HFFc6 (cell line): ENCODE measurements at regions not wholly inside any gene's neighbourhood (a gene's known extent, or its start where the extent isn't known, plus 50 kb on each side); places are given as distances from the start of the nearest gene placed in this dataset.

Experiments
- DNase-seq: peaks from one replicate; pipeline ENCODE4 v3.0.0-alpha.2; 2018
- H3K27ac Mint-ChIP-seq: 2 replicates; pipeline ENCODE4 v1.8.0; 2020; ENCODE audit warnings: mild to moderate bottlenecking, mixed read lengths
- H3K27me3 Mint-ChIP-seq: 2 replicates; pipeline ENCODE4 v1.8.0; 2021; ENCODE audit warnings: mild to moderate bottlenecking, moderate library complexity, mixed read lengths; ENCODE audit not compliant: insufficient read depth
- H3K36me3 Mint-ChIP-seq: 2 replicates; pipeline ENCODE4 v1.8.0; 2021; ENCODE audit warnings: low read depth, mixed read lengths
- H3K4me1 Mint-ChIP-seq: 2 replicates; pipeline ENCODE4 v1.8.0; 2020; ENCODE audit warnings: low read depth, mixed read lengths
- H3K4me3 Mint-ChIP-seq: 2 replicates; pipeline ENCODE4 v1.8.0; 2020; ENCODE audit warnings: mild to moderate bottlenecking, moderate library complexity, mixed read lengths
- H3K9me3 Mint-ChIP-seq: 2 replicates; pipeline ENCODE4 v1.8.0; 2020; ENCODE audit warnings: mild to moderate bottlenecking, mixed read lengths
- CTCF ChIP-seq: fragments of 200-600 bp; sonication (generic); IDR thresholded peaks from 2 replicates; pipeline ENCODE4 v1.5.0; 2021; ENCODE audit warnings: antibody characterized with exemption, mild to moderate bottlenecking

GRCh38 chr3:6622260-6622659 lies 238.7 kb upstream of the GRM7 start:
- H3K27me3 Mint-ChIP-seq = no peaks in the 10 kb centered on the region
- H3K9me3 Mint-ChIP-seq = peaks cover 32% of the 10 kb centered on the region
- TF ChIP-seq CTCF = no peak
- no peak overlapping the region for H3K4me3 Mint-ChIP-seq
- DNase-seq = no peak
- no peaks in the 10 kb centered on the region for H3K36me3 Mint-ChIP-seq
- H3K27ac Mint-ChIP-seq = no peak overlapping the region
- no peaks in the 10 kb centered on the region for H3K4me1 Mint-ChIP-seq

- no peak for TF ChIP-seq CTCF
- no peak for DNase-seq
- H3K4me3 Mint-ChIP-seq = no peak overlapping the region
- H3K4me1 Mint-ChIP-seq = no peaks in the 10 kb centered on the region
- H3K36me3 Mint-ChIP-seq = no peaks in the 10 kb centered on the region
- H3K27ac Mint-ChIP-seq = no peak overlapping the region
- no peaks in the 10 kb centered on the region for H3K27me3 Mint-ChIP-seq
- peaks cover 30% of the 10 kb centered on the region for H3K9me3 Mint-ChIP-seq
Measured at GRCh38 chr3:6622712-6623111, 238.2 kb upstream of the GRM7 start.

- peaks cover 33% of the 10 kb centered on the region for H3K9me3 Mint-ChIP-seq
- no peak overlapping the region for H3K27ac Mint-ChIP-seq
- H3K36me3 Mint-ChIP-seq = no peaks in the 10 kb centered on the region
- no peaks in the 10 kb centered on the region for H3K4me1 Mint-ChIP-seq
- H3K27me3 Mint-ChIP-seq = no peaks in the 10 kb centered on the region
- no peak overlapping the region for H3K4me3 Mint-ChIP-seq
- no peak for TF ChIP-seq CTCF
- no peak for DNase-seq
Measured at GRCh38 chr3:6631376-6631775, 229.5 kb upstream of the GRM7 start.

GRCh38 chr3:6640907-6641306 lies 220.0 kb upstream of the GRM7 start:
- no peaks in the 10 kb centered on the region; the same call in 1 of the 2 replicates for H3K27me3 Mint-ChIP-seq
- H3K4me3 Mint-ChIP-seq = no peak overlapping the region
- H3K27ac Mint-ChIP-seq = no peak overlapping the region
- no peaks in the 10 kb centered on the region for H3K4me1 Mint-ChIP-seq
- H3K36me3 Mint-ChIP-seq = no peaks in the 10 kb centered on the region; the same call in 1 of the 2 replicates
- TF ChIP-seq CTCF = no peak
- peaks cover 37% of the 10 kb centered on the region for H3K9me3 Mint-ChIP-seq
- DNase-seq = no peak

GRCh38 chr3:6644070-6644929 lies 216.6 kb upstream of the GRM7 start:
- H3K4me1 Mint-ChIP-seq = no peaks in the 10 kb centered on the region
- H3K9me3 Mint-ChIP-seq = peaks cover 20% of the 10 kb centered on the region
- no peak overlapping the region for H3K27ac Mint-ChIP-seq

More at GRCh38 chr3:6644070-6644929, 216.6 kb upstream of the GRM7 start:
- H3K4me3 Mint-ChIP-seq = no peak overlapping the region
- no peaks in the 10 kb centered on the region; the same call in 1 of the 2 replicates for H3K27me3 Mint-ChIP-seq
- no peak for TF ChIP-seq CTCF
- no peaks in the 10 kb centered on the region for H3K36me3 Mint-ChIP-seq
- DNase-seq = no peak
